Vagina (tissue), 2 donors: ENCODE measurements at regions not wholly inside any gene's neighbourhood (a gene's known extent, or its start where the extent isn't known, plus 50 kb on each side); places are given as distances from the start of the nearest gene placed in this dataset.

Experiments
- DNase-seq, 2 donors: peaks; one replicate each; pipeline ENCODE4 v3.0.0-alpha.2; 2017; ENCODE audit errors: extremely low spot score in 2 of 2
- H3K27ac ChIP-seq: fragments of 200-600 bp; sonication (generic); one replicate; pipeline ENCODE4 v1.5.1; 2019
- H3K27me3 ChIP-seq: fragments of 200-600 bp; sonication (generic); one replicate; pipeline ENCODE4 v1.5.1; 2019
- H3K36me3 ChIP-seq, 2 donors: fragments of 200-600 bp; sonication (generic); one replicate each; pipeline ENCODE4 v1.5.1; 2017 to 2019
- H3K4me1 ChIP-seq: fragments of 200-600 bp; sonication (generic); one replicate; pipeline ENCODE4 v1.5.1; 2019
- H3K4me3 ChIP-seq, 2 donors: fragments of 200-600 bp; sonication (generic); 1 replicate in 1 of 2; 2 replicates in 1 of 2; pipeline ENCODE4 v1.5.1; 2016 to 2019
- H3K9me3 ChIP-seq: fragments of 200-600 bp; sonication (generic); one replicate; pipeline ENCODE4 v1.5.1; 2019
- POLR2A ChIP-seq, 2 donors: fragments of 450-650 bp; IDR thresholded peaks; one replicate each; pipeline ENCODE4 v1.6.1; 2017; ENCODE audit warnings: antibody characterized with exemption in 2 of 2, mild to moderate bottlenecking in 2 of 2, moderate library complexity in 2 of 2
- POLR2AphosphoS5 ChIP-seq, 2 donors: sonication (generic); formaldehyde crosslinking; IDR thresholded peaks; one replicate each; pipeline ENCODE4 v1.9.0; 2017; ENCODE audit warnings: antibody characterized with exemption in 2 of 2, mild to moderate bottlenecking in 2 of 2, low read depth in 1 of 2; ENCODE audit not compliant: insufficient read depth in 1 of 2
- intact Hi-C: fragments of 100-400 bp; cut with DNase I; formaldehyde crosslinking; loops from one replicate; pipeline ENCODE4 v1.15.1; 2023
- TF ChIP-seq, protein P1 (sequence below), 3 experiments: fragments of 450-650 bp in 2 of 3; fragments of 200-600 bp in 1 of 3; sonication (generic) in 1 of 3; IDR thresholded peaks; one replicate each; pipeline ENCODE4 v1.5.1; 2017 to 2019; ENCODE audit warnings: antibody characterized with exemption in 3 of 3, mild to moderate bottlenecking in 2 of 3, moderate library complexity in 2 of 3

GRCh38 chr11:127106938-127107337 is 106.4 kb upstream of the KIRREL3 start:
- Histone ChIP-seq H3K9me3 (no peaks in the 10 kb centered on the region), H3K4me1 (no peaks in the 10 kb centered on the region), H3K4me3 (no peak overlapping the region), H3K27me3 (no peaks in the 10 kb centered on the region), H3K36me3 (no peaks in the 10 kb centered on the region), H3K27ac (no peak overlapping the region)
- TF ChIP-seq POLR2A (IDR thresholded peaks at IDR 0.05) (no peak), POLR2AphosphoS5 (IDR thresholded peaks at IDR 0.05; ENCODE audit: insufficient read depth in 1 of 2, low read depth in 1 of 2) (no peak)
- TF ChIP-seq, protein P1, sequence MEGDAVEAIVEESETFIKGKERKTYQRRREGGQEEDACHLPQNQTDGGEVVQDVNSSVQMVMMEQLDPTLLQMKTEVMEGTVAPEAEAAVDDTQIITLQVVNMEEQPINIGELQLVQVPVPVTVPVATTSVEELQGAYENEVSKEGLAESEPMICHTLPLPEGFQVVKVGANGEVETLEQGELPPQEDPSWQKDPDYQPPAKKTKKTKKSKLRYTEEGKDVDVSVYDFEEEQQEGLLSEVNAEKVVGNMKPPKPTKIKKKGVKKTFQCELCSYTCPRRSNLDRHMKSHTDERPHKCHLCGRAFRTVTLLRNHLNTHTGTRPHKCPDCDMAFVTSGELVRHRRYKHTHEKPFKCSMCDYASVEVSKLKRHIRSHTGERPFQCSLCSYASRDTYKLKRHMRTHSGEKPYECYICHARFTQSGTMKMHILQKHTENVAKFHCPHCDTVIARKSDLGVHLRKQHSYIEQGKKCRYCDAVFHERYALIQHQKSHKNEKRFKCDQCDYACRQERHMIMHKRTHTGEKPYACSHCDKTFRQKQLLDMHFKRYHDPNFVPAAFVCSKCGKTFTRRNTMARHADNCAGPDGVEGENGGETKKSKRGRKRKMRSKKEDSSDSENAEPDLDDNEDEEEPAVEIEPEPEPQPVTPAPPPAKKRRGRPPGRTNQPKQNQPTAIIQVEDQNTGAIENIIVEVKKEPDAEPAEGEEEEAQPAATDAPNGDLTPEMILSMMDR (IDR thresholded peaks at IDR 0.05) = no peak
- intact Hi-C loops = no loop called here
- no peak for DNase-seq

DNA sequence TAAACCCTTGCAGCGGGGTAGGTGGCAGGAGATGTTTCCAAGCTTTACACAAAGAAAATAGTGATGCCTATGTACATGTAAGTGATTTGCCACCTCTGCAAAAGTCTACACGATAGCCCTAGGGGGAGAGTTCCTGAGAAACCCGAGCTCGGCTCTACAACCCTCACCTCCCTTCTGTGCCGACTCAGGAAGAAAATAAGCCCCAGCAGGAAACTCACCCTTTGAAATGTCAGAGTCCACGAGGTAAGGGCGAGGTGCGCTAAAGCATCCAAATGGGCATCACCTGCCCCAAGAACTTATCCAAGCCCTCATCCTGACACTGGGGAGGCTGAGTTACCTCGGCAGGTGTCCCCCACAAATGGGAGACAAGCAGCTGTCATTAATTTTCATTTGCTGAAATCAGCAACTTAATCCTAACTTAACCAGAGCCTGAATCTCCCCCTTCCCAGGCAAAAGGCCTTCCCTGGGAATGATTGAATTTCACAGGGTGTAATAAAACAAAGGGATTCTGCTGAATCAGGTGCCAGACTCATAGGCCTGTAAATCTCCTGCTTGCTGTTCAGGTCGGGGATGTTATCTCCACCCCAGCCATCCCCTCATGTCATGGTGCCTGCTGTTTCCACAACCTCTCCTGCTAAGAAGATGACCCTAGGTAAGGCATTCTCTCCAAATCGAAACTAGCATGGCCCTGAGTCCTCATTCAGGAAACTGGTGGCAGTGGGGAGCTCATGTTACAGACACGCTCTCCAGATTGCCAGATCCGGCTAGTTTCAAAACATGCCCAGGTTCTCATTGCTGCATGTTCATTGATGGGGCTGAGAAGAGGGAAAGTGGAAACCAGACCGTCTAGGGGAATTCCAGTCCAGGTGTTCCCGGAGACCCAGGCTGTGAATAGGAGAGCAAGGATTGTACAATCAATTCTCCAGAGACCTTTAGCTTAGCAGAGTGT is 105.3 kb upstream of the KIRREL3 start:
- Histone ChIP-seq H3K4me3 (no peak overlapping the region), H3K4me1 (no peaks in the 10 kb centered on the region), H3K27ac (no peak overlapping the region), H3K9me3 (no peaks in the 10 kb centered on the region), H3K27me3 (no peaks in the 10 kb centered on the region), H3K36me3 (no peaks in the 10 kb centered on the region)
- intact Hi-C loops = no loop called here
- no peak for DNase-seq
- TF ChIP-seq POLR2A (IDR thresholded peaks at IDR 0.05) = no peak
- TF ChIP-seq, protein P1 (IDR thresholded peaks at IDR 0.05) = no peak
- TF ChIP-seq POLR2AphosphoS5 (IDR thresholded peaks at IDR 0.05; ENCODE audit: insufficient read depth in 1 of 2, low read depth in 1 of 2) = no peak

GRCh38 chr11:127103586-127104388 is 103.2 kb upstream of the KIRREL3 start:
- Histone ChIP-seq H3K4me1 (no peaks in the 10 kb centered on the region), H3K27ac (no peak overlapping the region), H3K9me3 (no peaks in the 10 kb centered on the region), H3K36me3 (no peaks in the 10 kb centered on the region), H3K4me3 (no peak overlapping the region), H3K27me3 (no peaks in the 10 kb centered on the region)
- no peak for DNase-seq
- intact Hi-C loops = no loop called here
- TF ChIP-seq POLR2AphosphoS5 (IDR thresholded peaks at IDR 0.05; ENCODE audit: insufficient read depth in 1 of 2, low read depth in 1 of 2) (no peak), POLR2A (IDR thresholded peaks at IDR 0.05) (no peak)
- TF ChIP-seq, protein P1 (IDR thresholded peaks at IDR 0.05) = no peak

DNA sequence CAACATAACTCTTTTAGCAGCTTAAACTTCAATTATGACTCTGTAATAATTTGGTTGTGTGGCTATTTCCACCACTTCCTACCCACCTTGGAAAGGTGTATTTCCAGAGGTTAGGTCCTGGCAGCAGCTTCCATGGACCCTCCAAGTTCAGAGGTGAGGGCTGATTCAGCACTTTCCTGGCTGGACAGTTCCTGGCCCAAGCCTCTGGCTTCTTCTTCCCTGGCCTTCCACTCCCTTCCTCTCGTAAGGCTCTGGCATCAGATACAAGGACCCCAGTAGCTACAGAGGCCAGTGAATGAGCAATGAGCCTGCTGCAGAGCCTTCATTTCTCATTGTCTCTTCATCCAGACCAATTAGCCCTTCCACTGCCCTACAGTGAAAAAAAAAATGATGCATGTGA is 98.1 kb upstream of the KIRREL3 start:
- no peaks in the 10 kb centered on the region for H3K9me3 ChIP-seq
- no peaks in the 10 kb centered on the region for H3K27me3 ChIP-seq
- no peaks in the 10 kb centered on the region for H3K4me1 ChIP-seq
- no peak overlapping the region for H3K4me3 ChIP-seq
- intact Hi-C loops = no loop called here
- H3K27ac ChIP-seq = no peak overlapping the region
- no peaks in the 10 kb centered on the region for H3K36me3 ChIP-seq
- TF ChIP-seq POLR2A (IDR thresholded peaks at IDR 0.05) (no peak), POLR2AphosphoS5 (IDR thresholded peaks at IDR 0.05; ENCODE audit: insufficient read depth in 1 of 2, low read depth in 1 of 2) (no peak)
- TF ChIP-seq, protein P1 (IDR thresholded peaks at IDR 0.05) = no peak
- no peak for DNase-seq
